Activated gamma-delta T cell (primary cell): ENCODE measurements at regions not wholly inside any gene's neighbourhood (a gene's known extent, or its start where the extent isn't known, plus 50 kb on each side); places are given as distances from the start of the nearest gene placed in this dataset.
"Not testable (repeated sequence)": the region's sequence is repeated elsewhere in the genome, so short reads cannot be mapped to it uniquely, and the experiment has no call there.

ENCODE experiments used
- DNase-seq: peaks from one replicate; lab custom pipeline; 2025; lab: John Stamatoyannopoulos, UW

DNA sequence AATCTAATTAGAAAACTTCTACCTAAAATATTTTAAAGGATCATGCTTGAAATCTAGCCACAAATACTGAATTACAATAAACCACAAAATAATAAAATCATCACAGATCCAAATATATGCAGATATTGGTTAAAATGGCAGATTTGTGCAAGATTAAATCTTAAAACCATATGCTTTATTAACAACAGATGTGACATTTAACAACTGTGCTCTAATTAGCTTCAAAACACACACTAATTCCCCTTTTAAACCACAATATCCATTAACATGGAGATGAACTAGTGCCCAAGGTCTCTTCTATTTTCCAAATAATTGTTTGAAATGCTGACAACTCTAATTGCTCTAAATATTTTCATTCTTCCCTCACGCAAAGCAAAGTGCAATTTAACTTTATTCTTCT lies 1530.3 kb downstream of the SI start:
- no peak for DNase-seq

- DNase-seq = no peak
These were observed 1531.1 kb downstream of the SI start for GRCh38 chr3:163547014-163547685.

DNA sequence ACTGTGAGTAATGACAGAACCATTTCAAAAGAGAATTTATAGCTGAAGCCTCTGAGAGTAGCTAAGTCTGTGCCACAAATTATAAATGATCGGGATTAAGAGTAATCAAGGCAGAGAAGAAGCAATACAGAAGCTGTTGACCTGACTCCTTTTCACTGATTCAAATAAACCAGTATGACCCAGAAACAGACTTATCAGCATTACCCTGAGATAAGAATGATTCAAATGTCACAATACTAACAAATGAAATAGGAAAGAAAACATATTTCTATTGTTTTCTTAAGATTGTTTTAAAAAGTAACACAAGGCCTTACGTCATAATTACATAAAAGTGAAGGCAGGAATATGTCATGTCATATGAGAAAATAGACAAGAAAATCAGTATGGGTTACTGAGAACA lies 1534.6 kb downstream of the SI start:
- no peak for DNase-seq

- DNase-seq = no peak
These were observed 1536.7 kb downstream of the SI start for GRCh38 chr3:163541629-163542028.

- DNase-seq = no peak
These were observed 1539.9 kb downstream of the SI start for GRCh38 chr3:163538387-163538786.

DNA sequence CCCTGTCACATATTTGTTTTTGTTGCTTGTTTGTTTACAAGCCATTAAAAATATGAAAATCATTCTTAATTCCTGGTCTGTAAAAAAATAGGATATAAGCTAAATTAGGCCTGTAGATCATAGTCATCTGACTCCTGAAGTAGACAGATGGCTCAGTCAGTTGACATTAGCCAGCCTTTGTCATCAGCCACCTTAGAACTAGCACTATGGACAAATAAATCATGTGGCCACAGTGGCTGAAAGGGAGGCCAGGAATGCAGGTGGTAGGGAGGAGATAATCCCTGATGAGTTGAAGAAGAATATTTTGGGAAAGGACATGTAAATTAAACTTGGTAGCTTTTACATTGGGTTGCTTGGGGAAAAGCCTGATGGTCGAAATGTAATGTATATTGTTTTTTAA lies 1544.9 kb downstream of the SI start:
- no peak for DNase-seq

DNA sequence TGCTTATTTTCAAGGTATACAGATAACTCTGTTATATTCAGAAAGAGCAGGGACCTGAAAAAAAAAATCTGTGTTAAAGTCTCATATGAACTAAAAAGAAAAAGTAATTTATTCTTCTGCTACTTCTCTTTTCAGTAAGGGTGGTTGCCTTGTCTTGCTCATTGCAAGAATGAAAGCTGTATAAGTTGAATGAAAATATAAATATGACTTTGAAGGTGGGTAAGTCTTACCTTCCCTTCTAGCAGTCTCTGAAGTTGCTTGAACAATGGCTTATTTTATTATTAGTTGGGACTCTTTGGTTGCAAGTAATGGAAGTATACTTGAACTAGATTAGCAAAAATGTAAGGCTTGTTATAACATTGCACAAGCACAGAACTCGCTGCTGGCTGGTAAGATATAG lies 1554.9 kb downstream of the SI start:
- no peak for DNase-seq

DNA sequence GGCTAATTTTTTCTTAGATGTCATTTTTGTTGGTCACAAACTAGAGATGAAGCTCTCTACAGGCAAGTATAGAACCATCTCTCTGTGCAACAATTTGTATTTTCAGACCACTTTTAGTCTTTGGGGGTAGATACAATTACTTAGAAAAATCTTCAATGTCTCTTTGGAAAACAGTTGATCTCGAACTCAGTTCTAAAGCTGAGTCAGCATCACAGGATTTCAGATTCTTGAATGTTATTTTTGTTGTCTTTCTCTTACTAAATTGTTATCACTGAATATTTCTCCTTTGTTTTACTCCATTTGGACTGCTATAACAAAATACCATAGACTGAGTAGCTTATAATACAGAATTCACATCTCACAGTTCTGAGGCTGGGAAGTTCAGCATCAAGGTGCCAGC lies 1557.0 kb downstream of the SI start:
- DNase-seq = no peak

GRCh38 chr3:163518065-163518464 lies 1560.2 kb downstream of the SI start:
- DNase-seq = no peak

- no peak for DNase-seq
These were observed 1565.1 kb downstream of the SI start for GRCh38 chr3:163513149-163513657.

- no peak for DNase-seq
These were observed 1570.1 kb downstream of the SI start for GRCh38 chr3:163508206-163508605.

DNA sequence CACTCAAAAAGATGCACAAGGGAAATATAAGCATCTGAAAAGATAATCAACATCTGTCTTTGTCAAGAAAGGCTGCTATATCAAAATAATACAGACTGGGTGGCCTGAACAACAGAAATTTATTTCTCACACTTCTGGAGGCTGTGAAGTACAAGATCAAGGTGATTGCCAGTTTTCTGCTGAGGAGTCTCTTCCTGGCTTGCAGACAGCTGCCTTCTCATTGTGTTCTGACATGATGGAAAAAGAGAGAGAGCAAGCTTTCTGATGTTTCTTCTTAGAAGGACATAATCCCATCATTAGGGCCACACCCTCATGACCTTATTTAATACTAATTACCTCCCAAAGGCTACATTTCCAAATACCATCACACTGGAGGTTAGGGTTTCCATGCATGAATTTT lies 1573.3 kb downstream of the SI start:
- no peak for DNase-seq

DNA sequence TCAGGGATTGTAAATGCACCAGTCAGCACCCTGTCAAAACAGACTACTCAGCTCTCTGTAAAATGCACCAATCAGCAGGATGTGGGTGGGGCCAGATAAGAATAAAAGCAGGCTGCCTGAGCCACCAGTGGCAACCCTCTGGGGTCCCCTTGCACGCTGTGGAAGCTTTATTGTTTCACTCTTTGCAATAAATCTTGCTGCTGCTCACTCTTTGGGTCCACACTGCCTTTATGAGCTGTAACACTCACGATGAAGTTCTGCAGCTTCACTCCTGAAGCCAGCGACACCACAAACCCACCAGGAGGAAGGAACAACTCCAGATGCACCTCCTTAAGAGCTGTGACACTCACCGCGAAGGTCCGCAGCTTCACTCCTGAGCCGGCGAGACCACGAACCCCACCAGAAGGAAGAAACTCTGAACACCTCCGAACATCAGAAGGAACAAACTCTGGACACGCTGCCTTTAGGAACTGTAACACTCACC lies 1578.5 kb downstream of the SI start:
- DNase-seq = not testable (repeated sequence)

DNA sequence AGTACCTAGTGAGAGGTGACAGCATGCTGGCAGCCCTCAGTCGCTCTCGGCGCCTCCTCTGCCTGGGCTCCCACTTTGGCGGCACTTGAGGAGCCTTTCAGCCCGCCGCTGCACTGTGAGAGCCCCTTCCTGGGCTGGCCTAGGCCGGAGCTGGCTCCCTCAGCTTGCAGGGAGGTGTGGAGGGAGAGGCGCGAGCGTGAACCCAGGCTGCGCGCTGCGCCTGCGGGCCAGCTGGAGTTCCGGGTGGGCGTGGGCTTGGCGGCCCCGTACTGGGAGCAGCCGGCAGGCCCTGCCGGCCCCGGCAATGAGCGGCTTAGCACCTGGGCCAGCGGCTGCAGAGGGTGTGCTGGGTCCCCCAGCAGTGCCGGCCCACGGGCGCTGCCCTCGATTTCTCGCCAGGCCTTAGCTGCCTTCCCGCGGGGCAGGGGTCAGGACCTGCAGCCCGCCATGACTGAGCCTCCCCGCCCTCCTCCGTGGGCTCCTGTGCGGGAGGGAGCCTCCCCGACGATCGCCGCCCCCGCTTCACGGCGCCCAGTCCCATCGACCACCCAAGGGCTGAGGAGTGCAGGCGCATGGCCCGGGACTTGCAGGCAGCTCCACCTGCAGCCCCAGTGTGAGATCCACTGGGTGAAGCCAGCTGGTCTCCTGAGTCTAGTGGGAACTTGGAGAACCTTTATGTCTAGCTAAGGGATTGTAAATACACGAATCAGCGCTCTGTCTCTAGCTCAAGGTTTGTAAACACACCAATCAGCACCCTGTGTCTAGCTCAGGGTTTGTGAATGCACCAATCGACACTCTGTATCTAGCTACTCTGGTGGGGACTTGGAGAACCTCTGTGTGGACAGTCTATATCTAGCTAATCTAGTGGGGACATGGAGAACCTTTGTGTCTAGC lies 1579.2 kb downstream of the SI start:
- DNase-seq = peak; percentile 7

DNA sequence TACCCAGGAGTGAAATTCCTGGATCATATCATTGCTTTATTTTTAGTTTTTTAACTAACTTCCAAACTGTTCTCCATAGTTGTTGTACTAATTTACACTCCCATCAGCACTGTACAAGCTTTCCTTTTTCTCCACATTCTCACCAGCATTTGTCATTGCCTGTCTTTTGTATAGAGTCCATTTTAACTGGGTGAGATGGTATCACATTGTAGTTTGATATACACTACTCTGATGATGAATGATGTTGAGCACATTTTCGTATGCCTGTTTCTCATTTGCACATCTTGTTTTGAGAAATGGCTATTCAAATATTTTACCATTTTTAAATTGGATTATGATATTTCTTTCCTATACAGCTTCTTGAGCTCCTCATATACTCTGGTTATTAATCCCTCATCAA lies 1586.6 kb downstream of the SI start:
- no peak for DNase-seq

DNA sequence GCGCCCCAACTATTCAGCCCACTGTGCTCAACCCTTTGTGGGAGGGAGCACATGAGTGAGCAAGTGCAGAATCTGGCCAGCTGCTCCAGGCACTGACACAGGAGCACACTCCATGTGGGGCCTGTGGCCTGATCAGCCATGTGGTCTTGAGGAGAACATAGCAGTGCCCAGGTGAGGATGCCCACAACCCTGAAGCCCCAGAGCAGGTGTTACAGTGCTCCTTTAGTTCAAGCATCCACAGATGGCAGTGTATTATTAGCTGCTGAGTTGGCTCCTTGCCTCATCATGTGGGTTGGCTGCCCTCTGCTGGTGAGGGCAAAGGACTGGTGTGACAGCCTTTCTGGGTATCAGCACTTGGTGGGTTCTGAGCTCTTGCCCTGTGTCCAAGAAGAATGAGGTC lies 1588.2 kb downstream of the SI start:
- no peak for DNase-seq

GRCh38 chr3:163482695-163483094 lies 1595.6 kb downstream of the SI start:
- no peak for DNase-seq

DNA sequence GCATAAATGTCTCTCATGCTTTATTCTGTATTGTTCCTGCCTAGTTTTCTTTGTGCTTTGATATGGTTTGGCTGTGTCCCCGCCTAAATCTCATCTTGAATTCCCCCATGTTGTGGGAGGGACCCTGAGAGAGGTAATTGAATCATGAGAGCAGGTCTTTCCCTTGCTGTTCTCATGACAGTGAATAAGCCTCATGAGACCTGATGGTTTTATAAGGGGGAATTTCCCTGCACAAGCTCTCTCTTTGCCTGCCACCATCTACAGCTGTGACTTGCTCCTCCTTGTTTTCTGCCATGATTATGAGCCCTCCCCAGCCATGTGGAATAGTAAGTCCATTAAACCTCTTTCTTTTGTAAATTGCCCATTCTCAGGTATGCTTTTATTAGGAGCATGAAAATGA lies 1596.6 kb downstream of the SI start:
- no peak for DNase-seq

DNA sequence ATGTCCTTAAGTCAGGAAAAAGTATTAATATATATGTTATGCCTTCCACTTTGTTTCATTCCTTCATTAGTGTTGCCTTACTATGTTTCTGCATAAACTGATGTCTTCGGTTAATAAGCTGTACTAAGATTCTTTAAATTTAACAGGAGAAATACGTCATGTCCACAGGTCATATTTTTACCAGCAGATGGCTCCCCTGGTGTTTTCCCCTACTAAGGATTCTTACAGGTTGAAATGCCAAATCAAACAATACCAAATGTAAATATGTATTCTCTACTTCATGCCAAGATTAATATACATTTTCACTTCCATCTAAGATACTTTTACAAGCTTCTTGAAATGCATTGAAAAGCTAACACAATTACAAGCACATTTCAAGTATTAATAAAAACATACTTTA lies 1602.1 kb downstream of the SI start:
- no peak for DNase-seq

GRCh38 chr3:163474766-163475165 lies 1603.5 kb downstream of the SI start:
- DNase-seq = no peak

DNA sequence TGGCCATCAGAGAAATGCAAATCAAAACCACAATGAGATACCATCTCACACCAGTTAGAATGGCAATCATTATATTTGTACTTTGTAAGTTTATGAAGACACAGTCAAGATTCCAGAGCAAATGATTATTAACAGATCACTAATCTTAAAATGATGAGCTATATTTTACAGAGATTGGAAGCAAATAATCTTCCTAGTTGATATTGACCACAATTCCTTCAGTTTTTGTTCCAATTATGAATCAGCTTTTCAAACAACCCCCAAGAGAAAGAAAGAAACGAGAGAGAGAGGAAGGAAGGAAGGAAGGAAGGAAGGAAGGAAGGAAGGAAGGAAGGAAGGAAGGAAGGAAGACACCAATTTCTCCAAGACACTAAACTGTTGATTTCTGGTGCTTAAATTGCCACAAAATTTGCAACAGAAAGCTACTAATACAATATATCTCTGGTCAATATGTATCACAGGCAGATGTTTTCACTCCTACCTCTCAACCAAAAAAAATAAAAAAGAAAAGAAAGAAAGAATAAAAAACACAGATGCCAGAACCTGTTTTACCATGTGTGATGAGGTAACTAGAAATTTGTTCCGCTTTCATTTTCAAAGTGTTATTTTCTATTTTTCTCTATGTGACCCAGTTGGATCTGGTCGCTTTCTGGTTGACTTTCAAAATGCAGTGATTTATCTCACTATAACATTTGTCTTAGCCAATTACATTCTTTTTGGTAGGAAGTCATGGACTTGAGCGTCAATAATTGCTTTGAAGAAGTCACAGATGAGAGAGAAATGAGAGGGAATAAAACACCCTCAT lies 1609.6 kb downstream of the SI start:
- DNase-seq = no peak

DNA sequence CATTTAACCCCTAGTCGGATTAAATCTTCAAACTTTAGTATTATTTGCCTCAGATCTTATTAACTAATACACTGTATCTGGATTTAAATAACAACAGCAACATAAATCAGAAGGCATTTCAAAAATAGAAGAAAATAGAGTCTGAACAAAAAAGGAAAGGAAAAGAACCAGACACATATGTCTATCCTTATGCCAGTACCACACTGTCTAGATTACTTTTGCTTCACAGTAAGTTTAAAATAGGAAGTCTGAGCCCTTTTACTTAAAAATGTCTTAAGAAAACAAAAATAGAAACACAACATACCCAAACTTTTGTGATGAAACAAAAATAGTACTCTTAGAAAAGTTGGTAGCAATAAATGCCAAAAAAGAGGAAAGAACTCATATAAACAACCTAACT lies 1615.8 kb downstream of the SI start:
- no peak for DNase-seq
